ENCODE measurements at regions not wholly inside any gene's neighbourhood (a gene's known extent, or its start where the extent isn't known, plus 50 kb on each side); places are given as distances from the start of the nearest gene placed in this dataset.

DNA sequence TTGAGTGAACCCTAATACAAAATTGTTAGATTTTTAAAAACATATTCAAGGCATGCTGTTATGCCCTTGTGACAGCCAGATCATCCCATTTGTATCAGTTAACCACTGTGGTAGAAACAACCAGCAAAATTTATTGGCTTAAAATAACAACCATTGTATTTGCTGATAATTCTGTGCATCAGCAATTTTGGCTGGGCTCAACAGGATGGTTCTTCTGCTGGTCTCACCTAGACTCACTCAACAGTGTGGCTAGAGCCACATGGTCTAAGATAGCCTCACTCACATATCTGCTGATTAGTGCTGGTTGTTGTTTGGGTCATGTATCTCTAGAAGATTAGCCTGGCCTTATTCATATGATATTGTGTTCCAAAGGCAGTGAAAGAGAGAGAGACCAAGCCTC, 160.1 kb upstream of the GATA6 start:
- no peaks in the 10 kb centered on the region for H3K9me3 ChIP-seq (ENCODE audit: low read depth)
- TF ChIP-seq, protein P1, sequence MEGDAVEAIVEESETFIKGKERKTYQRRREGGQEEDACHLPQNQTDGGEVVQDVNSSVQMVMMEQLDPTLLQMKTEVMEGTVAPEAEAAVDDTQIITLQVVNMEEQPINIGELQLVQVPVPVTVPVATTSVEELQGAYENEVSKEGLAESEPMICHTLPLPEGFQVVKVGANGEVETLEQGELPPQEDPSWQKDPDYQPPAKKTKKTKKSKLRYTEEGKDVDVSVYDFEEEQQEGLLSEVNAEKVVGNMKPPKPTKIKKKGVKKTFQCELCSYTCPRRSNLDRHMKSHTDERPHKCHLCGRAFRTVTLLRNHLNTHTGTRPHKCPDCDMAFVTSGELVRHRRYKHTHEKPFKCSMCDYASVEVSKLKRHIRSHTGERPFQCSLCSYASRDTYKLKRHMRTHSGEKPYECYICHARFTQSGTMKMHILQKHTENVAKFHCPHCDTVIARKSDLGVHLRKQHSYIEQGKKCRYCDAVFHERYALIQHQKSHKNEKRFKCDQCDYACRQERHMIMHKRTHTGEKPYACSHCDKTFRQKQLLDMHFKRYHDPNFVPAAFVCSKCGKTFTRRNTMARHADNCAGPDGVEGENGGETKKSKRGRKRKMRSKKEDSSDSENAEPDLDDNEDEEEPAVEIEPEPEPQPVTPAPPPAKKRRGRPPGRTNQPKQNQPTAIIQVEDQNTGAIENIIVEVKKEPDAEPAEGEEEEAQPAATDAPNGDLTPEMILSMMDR (IDR thresholded peaks at IDR 0.05; ENCODE audit: low read depth, low read length), result no peak
- no peaks in the 10 kb centered on the region for H3K36me3 ChIP-seq
- no peak overlapping the region for H3K4me3 ChIP-seq
- DNase-seq (ENCODE audit: low read depth in 1 of 2, low spot score in 1 of 2), result no peak
- H3K27ac ChIP-seq, result no peak overlapping the region
- peaks cover 12% of the 10 kb centered on the region for H3K4me1 ChIP-seq (ENCODE audit: low read depth)
- H3K27me3 ChIP-seq, result no peaks in the 10 kb centered on the region

DNA sequence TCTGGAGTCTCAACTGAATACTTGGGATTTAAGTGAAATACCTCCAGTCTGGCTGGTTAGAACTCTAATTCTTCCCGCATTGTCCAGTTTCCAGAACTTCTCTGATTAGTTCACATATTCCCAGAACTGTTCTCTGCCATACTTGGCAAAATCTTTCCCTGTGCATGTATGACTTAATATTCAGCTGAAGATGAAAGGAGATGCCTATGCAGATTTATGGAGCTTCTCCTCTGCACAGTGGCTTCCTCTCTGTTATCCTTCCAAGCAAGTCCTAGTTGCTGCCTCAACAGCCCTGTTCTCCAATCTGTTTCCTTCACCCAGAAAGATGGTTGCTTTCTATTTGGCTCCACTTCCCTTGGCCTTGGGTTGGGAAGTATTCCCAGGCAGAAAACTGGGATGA, 155.4 kb upstream of the GATA6 start:
- H3K9me3 ChIP-seq (ENCODE audit: low read depth), result no peaks in the 10 kb centered on the region
- TF ChIP-seq, protein P1 (IDR thresholded peaks at IDR 0.05; ENCODE audit: low read depth, low read length), result no peak
- no peak overlapping the region for H3K27ac ChIP-seq
- H3K4me3 ChIP-seq, result no peak overlapping the region
- peaks cover 15% of the 10 kb centered on the region for H3K4me1 ChIP-seq (ENCODE audit: low read depth)
- no peaks in the 10 kb centered on the region for H3K36me3 ChIP-seq
- DNase-seq (ENCODE audit: low read depth in 1 of 2, low spot score in 1 of 2), result no peak
- no peaks in the 10 kb centered on the region for H3K27me3 ChIP-seq

DNA sequence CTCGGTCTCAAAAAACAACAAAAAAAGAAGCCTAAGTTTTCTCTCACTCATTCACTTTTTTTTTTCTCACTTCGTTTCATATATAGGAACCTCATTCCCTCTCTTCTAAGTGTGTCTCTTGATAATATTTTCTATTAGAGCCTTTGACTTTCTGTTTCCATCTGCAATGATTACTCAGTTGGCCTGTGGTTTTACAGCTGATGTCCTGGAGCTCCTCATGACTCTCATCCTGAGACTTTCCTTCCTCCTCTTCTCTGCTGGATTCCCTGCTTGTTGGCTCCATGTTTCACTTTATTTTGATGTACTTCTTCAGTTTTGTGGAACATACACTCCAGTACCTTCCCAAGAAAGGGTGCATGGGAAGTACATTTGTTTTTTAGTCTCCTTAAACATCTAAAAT, 154.2 kb upstream of the GATA6 start:
- H3K4me1 ChIP-seq (ENCODE audit: low read depth), result peaks cover 27% of the 10 kb centered on the region
- DNase-seq (ENCODE audit: low read depth in 1 of 2, low spot score in 1 of 2), result no peak
- H3K27ac ChIP-seq, result no peak overlapping the region
- H3K4me3 ChIP-seq, result no peak overlapping the region
- H3K9me3 ChIP-seq (ENCODE audit: low read depth), result no peaks in the 10 kb centered on the region
- H3K36me3 ChIP-seq, result no peaks in the 10 kb centered on the region
- H3K27me3 ChIP-seq, result no peaks in the 10 kb centered on the region
- TF ChIP-seq, protein P1 (IDR thresholded peaks at IDR 0.05; ENCODE audit: low read depth, low read length), result no peak

DNA sequence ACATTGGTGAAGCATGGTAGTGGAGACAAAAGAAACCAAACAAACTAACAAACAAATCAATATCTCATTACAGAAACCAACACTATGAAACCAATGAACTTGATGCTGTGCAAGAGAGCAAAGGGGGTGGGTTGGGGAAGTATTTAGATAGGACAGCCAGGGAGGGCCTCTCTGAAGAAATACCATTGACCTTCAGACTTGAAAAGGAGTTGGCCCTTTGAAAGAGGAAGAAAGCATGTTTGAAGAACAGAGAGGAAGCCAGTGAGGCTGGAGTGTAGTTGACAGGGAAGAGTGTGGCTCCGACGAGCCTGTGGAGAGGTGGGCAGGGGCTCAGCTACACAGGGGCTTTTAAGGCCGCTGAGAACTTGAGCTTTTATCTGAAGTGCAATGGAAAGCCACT, 151.0 kb upstream of the GATA6 start:
- TF ChIP-seq, protein P1 (IDR thresholded peaks at IDR 0.05; ENCODE audit: low read depth, low read length), result no peak
- Histone ChIP-seq H3K4me3 (no peak overlapping the region), H3K27ac (peak overlapping the region; percentile 99), H3K36me3 (no peaks in the 10 kb centered on the region), H3K9me3 (ENCODE audit: low read depth) (no peaks in the 10 kb centered on the region), H3K27me3 (no peaks in the 10 kb centered on the region), H3K4me1 (ENCODE audit: low read depth) (peaks cover 45% of the 10 kb centered on the region)
- peak in 1 of 2 donors; percentile 66 for DNase-seq (ENCODE audit: low read depth in 1 of 2, low spot score in 1 of 2)

DNA sequence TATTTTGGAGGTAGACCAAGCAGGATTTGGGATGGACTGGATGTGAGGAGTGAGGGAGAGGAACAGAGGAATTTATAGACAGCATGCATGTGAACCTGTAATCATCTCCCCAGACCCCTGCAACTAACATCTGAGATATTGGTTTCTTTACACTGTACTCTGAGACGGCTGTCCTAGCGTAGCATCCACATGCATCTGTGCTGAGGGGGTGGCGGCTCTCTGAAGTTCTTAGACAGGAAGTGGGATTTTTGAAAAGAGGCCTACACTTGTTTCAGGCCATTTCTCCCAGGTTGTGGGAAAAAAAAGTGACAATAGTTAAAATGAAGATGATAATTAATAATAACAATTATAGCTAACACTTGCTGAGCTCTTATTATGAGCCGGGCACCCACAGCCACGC, 150.2 kb upstream of the GATA6 start:
- TF ChIP-seq, protein P1 (IDR thresholded peaks at IDR 0.05; ENCODE audit: low read depth, low read length), result no peak

More for the DNA sequence above, 150.2 kb upstream of the GATA6 start:
- Histone ChIP-seq H3K9me3 (ENCODE audit: low read depth) (no peaks in the 10 kb centered on the region), H3K36me3 (no peaks in the 10 kb centered on the region), H3K4me3 (no peak overlapping the region), H3K27ac (peak overlapping the region; percentile 99), H3K27me3 (no peaks in the 10 kb centered on the region), H3K4me1 (ENCODE audit: low read depth) (peaks cover 45% of the 10 kb centered on the region)
- no peak for DNase-seq (ENCODE audit: low read depth in 1 of 2, low spot score in 1 of 2)
